GM12872 (cell line): ENCODE measurements at regions not wholly inside any gene's neighbourhood (a gene's known extent, or its start where the extent isn't known, plus 50 kb on each side); places are given as distances from the start of the nearest gene placed in this dataset.

Experiments used
- CTCF ChIP-seq: IDR thresholded peaks from 3 replicates; pipeline ENCODE4 v1.5.1; 2011; ENCODE audit warnings: low read depth, mild to moderate bottlenecking, low read length, moderate library complexity; ENCODE audit not compliant: insufficient read depth

GRCh38 chr5:159411115-159411514, 80.8 kb upstream of the IL12B start:
- no peak for TF ChIP-seq CTCF

- TF ChIP-seq CTCF = no peak
Measured at GRCh38 chr5:159412284-159413046, 82.2 kb upstream of the IL12B start.

- TF ChIP-seq CTCF = no peak
Measured at GRCh38 chr5:159414021-159414420, 83.7 kb upstream of the IL12B start.

GRCh38 chr5:159415301-159415937, 85.1 kb upstream of the IL12B start:
- TF ChIP-seq CTCF = no peak

- no peak for TF ChIP-seq CTCF
Measured at GRCh38 chr5:159416438-159416837, 86.2 kb upstream of the IL12B start.

- no peak for TF ChIP-seq CTCF
Measured at GRCh38 chr5:159417170-159417569, 86.9 kb upstream of the IL12B start.

GRCh38 chr5:159419576-159419975, 89.3 kb upstream of the IL12B start:
- peak; percentile 31; the same call in 2 of the 3 replicates for TF ChIP-seq CTCF
